ENCODE measurements at regions not wholly inside any gene's neighbourhood (a gene's known extent, or its start where the extent isn't known, plus 50 kb on each side); places are given as distances from the start of the nearest gene placed in this dataset.
"Not testable (repeated sequence)": the region's sequence is repeated elsewhere in the genome, so short reads cannot be mapped to it uniquely, and the experiment has no call there.

DNA sequence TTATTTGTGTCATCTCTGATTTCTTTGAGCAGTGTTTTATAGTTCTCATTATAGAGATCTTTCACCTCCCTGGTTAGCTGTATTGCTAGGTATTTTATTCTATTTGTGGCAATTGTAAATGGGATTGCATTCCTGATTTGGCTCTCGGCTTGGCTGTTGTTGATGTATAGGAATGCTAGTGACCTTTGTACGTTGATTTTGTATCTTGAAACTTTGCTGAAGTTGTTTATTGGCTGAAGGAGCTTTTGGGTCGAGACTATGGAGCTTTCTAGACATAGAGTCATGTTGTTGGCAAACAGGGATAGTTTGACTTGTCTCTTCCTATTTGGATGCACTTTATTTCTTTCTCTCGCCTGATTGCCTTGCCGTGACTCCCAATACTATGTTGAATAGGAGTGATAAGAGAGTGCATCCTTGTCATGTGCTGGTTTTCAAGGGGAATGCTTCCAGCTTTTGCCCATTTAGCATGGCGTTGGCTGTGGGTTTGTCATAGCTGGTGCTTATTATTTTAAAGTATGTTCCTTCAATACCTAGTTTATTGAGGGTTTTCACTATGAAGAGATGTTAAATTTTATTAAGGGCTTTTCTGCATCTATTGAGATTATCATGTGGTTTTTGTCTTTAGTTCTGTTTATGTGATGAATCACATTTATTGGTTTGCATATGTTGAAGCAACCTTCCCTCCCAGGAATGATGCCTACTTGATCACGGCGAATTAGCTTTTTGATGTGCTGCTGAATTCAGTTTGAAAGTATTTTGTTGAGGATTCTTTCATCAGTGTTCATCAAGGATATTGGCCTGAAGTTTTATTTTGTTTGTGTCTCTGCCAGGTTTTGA lies 72.7 kb upstream of the BOD1L1 start:
- no peaks in the 10 kb centered on the region for H3K4me1 ChIP-seq
- no peak for DNase-seq
- ATAC-seq: no peak
- no peaks in the 10 kb centered on the region for H3K27me3 ChIP-seq (ENCODE audit: insufficient read depth in 3 of 3, low read length in 2 of 3)
- intact Hi-C loops (cut with DNase I): no loop called here
- H3K27ac ChIP-seq: no peak overlapping the region
- H3K36me3 ChIP-seq (ENCODE audit: insufficient read depth in 1 of 2, low read depth in 1 of 2): no peaks in the 10 kb centered on the region
- H3K9me3 ChIP-seq: no peaks in the 10 kb centered on the region
- H3K4me3 ChIP-seq: no peak overlapping the region
- 59 to 71% (median 70%) methylated on average over 8 of the region's 8 CpGs for WGBS, 3 donors
- TF ChIP-seq, protein P1, sequence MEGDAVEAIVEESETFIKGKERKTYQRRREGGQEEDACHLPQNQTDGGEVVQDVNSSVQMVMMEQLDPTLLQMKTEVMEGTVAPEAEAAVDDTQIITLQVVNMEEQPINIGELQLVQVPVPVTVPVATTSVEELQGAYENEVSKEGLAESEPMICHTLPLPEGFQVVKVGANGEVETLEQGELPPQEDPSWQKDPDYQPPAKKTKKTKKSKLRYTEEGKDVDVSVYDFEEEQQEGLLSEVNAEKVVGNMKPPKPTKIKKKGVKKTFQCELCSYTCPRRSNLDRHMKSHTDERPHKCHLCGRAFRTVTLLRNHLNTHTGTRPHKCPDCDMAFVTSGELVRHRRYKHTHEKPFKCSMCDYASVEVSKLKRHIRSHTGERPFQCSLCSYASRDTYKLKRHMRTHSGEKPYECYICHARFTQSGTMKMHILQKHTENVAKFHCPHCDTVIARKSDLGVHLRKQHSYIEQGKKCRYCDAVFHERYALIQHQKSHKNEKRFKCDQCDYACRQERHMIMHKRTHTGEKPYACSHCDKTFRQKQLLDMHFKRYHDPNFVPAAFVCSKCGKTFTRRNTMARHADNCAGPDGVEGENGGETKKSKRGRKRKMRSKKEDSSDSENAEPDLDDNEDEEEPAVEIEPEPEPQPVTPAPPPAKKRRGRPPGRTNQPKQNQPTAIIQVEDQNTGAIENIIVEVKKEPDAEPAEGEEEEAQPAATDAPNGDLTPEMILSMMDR (IDR thresholded peaks at IDR 0.05): no peak

DNA sequence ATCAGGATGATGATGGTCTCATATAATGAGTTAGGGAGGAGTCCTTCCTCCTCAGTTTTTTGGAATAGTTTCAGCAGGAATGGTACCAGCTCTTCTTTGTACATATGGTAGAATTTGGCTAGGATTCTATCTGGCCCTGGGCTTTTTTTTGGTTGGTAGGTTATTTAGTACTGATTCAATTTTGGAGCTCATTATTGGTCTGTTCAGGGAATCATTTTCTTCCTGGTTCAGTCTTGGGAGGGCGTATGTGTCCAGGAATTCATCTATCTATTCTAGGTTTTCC lies 73.3 kb upstream of the BOD1L1 start:
- H3K27me3 ChIP-seq (ENCODE audit: insufficient read depth in 3 of 3, low read length in 2 of 3); DNase-seq; H3K4me3 ChIP-seq; ATAC-seq; H3K4me1 ChIP-seq; intact Hi-C loops (cut with DNase I); H3K36me3 ChIP-seq (ENCODE audit: insufficient read depth in 1 of 2, low read depth in 1 of 2); H3K27ac ChIP-seq; H3K9me3 ChIP-seq: not testable (repeated sequence)
- 65 to 88% (median 79%) methylated on average over 1 of the region's 1 CpG for WGBS, 3 donors

DNA sequence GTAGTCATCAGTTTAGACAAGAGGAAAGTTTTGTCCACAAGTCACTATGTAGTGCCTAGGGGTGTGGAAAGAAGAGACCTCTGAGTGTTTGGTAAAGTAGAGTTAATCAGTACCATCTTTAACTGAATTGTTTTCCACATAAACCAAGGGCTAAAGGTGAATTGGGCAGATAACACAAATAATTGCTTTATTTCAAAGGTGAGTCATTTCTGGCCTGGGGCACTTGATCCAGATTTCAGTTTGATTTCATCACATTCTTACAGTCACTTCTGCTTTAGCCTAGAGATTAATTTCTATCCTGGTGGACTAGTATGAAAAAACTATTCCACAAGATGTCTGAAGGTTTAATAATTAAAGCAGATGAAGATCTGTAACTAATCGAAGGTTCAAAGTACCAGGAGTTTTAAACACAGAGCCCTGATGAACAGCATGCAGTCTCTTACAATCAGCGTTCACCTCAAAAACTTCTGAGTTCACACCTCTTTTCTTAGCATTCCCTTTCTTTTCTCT lies 74.5 kb upstream of the BOD1L1 start:
- 82% methylated on average over 2 of the region's 2 CpGs for WGBS, 3 donors
- Histone ChIP-seq H3K27me3 (ENCODE audit: insufficient read depth in 3 of 3, low read length in 2 of 3) (no peaks in the 10 kb centered on the region), H3K4me3 (no peak overlapping the region), H3K4me1 (no peaks in the 10 kb centered on the region), H3K36me3 (ENCODE audit: insufficient read depth in 1 of 2, low read depth in 1 of 2) (no peaks in the 10 kb centered on the region), H3K27ac (no peak overlapping the region), H3K9me3 (no peaks in the 10 kb centered on the region)
- TF ChIP-seq, protein P1 (IDR thresholded peaks at IDR 0.05): no peak
- intact Hi-C loops (cut with DNase I): no loop called here
- DNase-seq (no peak), ATAC-seq (no peak)

DNA sequence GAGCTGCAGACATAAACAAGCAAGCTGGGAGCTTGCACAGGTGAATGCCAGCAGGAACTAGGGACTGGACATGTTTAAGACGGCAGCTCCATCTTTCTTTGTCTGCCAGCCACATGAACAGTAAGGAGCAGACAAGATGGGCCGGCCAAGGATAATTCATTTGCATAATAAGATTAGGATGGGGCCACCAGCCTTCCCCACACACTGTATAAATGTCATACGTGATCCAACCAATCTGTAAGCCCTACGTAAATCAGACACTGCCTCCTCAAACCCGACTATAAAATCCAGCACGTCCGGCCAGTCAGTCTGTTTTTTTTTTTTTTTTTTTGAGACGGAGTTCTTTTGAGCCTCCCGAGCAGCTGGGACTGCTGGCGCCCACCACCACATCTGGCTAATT lies 75.6 kb upstream of the BOD1L1 start:
- Histone ChIP-seq H3K4me1 (no peaks in the 10 kb centered on the region), H3K9me3 (no peaks in the 10 kb centered on the region), H3K27ac (no peak overlapping the region), H3K36me3 (ENCODE audit: insufficient read depth in 1 of 2, low read depth in 1 of 2) (no peaks in the 10 kb centered on the region), H3K27me3 (ENCODE audit: insufficient read depth in 3 of 3, low read length in 2 of 3) (no peaks in the 10 kb centered on the region), H3K4me3 (no peak overlapping the region)
- TF ChIP-seq, protein P1 (IDR thresholded peaks at IDR 0.05): no peak
- ATAC-seq (no peak), DNase-seq (no peak)
- intact Hi-C loops (cut with DNase I): no loop called here
- WGBS, 3 donors: 76 to 78% (median 76%) methylated on average over 10 of the region's 10 CpGs

DNA sequence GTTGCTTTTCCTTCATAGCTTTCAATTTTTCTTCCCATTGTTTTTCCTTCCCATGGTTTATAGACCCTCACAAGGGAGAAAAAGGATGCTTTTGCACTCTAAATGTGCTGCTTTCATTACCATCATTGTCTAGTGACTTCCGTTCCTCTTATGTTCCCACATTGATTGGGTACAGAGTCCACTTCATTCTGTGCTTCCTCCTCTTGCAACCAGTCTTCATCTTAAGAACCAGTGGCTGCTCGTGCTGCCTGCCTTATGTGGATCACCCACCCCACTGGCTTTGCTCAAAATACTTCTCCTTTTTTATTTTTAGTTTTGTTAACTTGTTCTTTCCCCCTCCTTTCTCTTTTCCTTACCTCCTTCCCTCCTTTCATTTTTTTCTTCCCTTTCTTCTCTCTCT lies 76.5 kb upstream of the BOD1L1 start:
- TF ChIP-seq, protein P1 (IDR thresholded peaks at IDR 0.05): no peak

More for the DNA sequence above, 76.5 kb upstream of the BOD1L1 start:
- Histone ChIP-seq H3K9me3 (no peaks in the 10 kb centered on the region), H3K4me1 (no peaks in the 10 kb centered on the region), H3K27me3 (ENCODE audit: insufficient read depth in 3 of 3, low read length in 2 of 3) (no peaks in the 10 kb centered on the region), H3K4me3 (no peak overlapping the region), H3K27ac (no peak overlapping the region), H3K36me3 (ENCODE audit: insufficient read depth in 1 of 2, low read depth in 1 of 2) (no peaks in the 10 kb centered on the region)
- WGBS, 3 donors: 55 to 62% (median 59%) methylated on average over 2 of the region's 2 CpGs
- DNase-seq (no peak), ATAC-seq (no peak)
- intact Hi-C loops (cut with DNase I): no loop called here
